ENCODE measurements at regions not wholly inside any gene's neighbourhood (a gene's known extent, or its start where the extent isn't known, plus 50 kb on each side); places are given as distances from the start of the nearest gene placed in this dataset.

- no peaks in the 10 kb centered on the region for H3K79me2 ChIP-seq (replicated peaks; ENCODE audit: insufficient read depth)
- H3K27ac ChIP-seq (ENCODE audit: low read depth) = no peak overlapping the region
- no peaks in the 10 kb centered on the region; the same call in 1 of the 2 replicates for H3F3A ChIP-seq (replicated peaks; ENCODE audit: low read depth)
- peak; percentile 77 for ATAC-seq
- peak; percentile 83 for DNase-seq (ENCODE audit: low spot score)
- H3K9me3 Mint-ChIP-seq = no peaks in the 10 kb centered on the region; the same call in 2 of the 3 replicates
- peaks cover 17% of the 10 kb centered on the region for H3K4me1 ChIP-seq (ENCODE audit: insufficient read depth)
- H3K4me3 ChIP-seq = peak overlapping the region; percentile 49
- no peaks in the 10 kb centered on the region for H3K9me2 ChIP-seq (ENCODE audit: insufficient read depth)
- H3K27me3 ChIP-seq (ENCODE audit: insufficient read depth) = peaks cover 6% of the 10 kb centered on the region
- H3K4me3 Mint-ChIP-seq = peak overlapping the region; percentile 62
- H4K20me1 ChIP-seq (replicated peaks; ENCODE audit: insufficient read depth) = no peaks in the 10 kb centered on the region
- H3K4me2 ChIP-seq = peak overlapping the region; percentile 80
- peaks cover 24% of the 10 kb centered on the region for H3K4me1 Mint-ChIP-seq
- peaks cover 26% of the 10 kb centered on the region for H3K27me3 Mint-ChIP-seq (ENCODE audit: insufficient read depth, low read depth, poor library complexity)
- H3K36me3 Mint-ChIP-seq (ENCODE audit: low read depth) = no peaks in the 10 kb centered on the region
- no peaks in the 10 kb centered on the region for H3K36me3 ChIP-seq (ENCODE audit: insufficient read depth)
- TF ChIP-seq NANOG (IDR thresholded peaks at IDR 0.05; ENCODE audit: borderline replicate concordance) (0 out of 2 replicates have a peak, but pooled peaks have one; percentile 28), STAT1 (IDR thresholded peaks at IDR 0.05; ENCODE audit: unreplicated experiment) (no peak), CTCF (conservative IDR thresholded peaks at IDR 0.05; ENCODE audit: low read depth in 2 of 2) (peak in 1 of 2 experiments; percentile 28; a peak in 1 of 4 replicates)
- peak overlapping the region; percentile 69 for H2AFZ ChIP-seq
- H3K27ac Mint-ChIP-seq = peak overlapping the region; percentile 29; the same call in 1 of the 2 replicates
Observed at GRCh38 chr1:18557621-18558465, 72.8 kb upstream of the PAX7 start.

GRCh38 chr1:18560692-18561091 is 70.0 kb upstream of the PAX7 start:
- H4K20me1 ChIP-seq (replicated peaks; ENCODE audit: insufficient read depth) = no peaks in the 10 kb centered on the region
- no peak overlapping the region for H3K27ac ChIP-seq (ENCODE audit: low read depth)
- no peaks in the 10 kb centered on the region for H3K9me2 ChIP-seq (ENCODE audit: insufficient read depth)
- Mint-ChIP-seq H3K4me3 (no peak overlapping the region), H3K36me3 (ENCODE audit: low read depth) (no peaks in the 10 kb centered on the region), H3K27me3 (ENCODE audit: insufficient read depth, low read depth, poor library complexity) (peaks cover 18% of the 10 kb centered on the region), H3K4me1 (peaks cover 24% of the 10 kb centered on the region), H3K27ac (no peak overlapping the region), H3K9me3 (no peaks in the 10 kb centered on the region; the same call in 2 of the 3 replicates)
- H3K36me3 ChIP-seq (ENCODE audit: insufficient read depth) = no peaks in the 10 kb centered on the region
- H3K4me1 ChIP-seq (ENCODE audit: insufficient read depth) = peaks cover 17% of the 10 kb centered on the region
- no peaks in the 10 kb centered on the region for H3K79me2 ChIP-seq (replicated peaks; ENCODE audit: insufficient read depth)
- no peak overlapping the region for H3K4me3 ChIP-seq
- no peak overlapping the region for H2AFZ ChIP-seq
- H3K4me2 ChIP-seq = no peak overlapping the region
- no peak for ATAC-seq
- DNase-seq (ENCODE audit: low spot score) = peak; percentile 51
- no peaks in the 10 kb centered on the region; the same call in 1 of the 2 replicates for H3F3A ChIP-seq (replicated peaks; ENCODE audit: low read depth)
- TF ChIP-seq CTCF (conservative IDR thresholded peaks at IDR 0.05; ENCODE audit: low read depth in 2 of 2) (peak; percentile 27 to 46; a peak in 2 of 4 replicates), EZH2phosphoT487 (IDR thresholded peaks at IDR 0.05; ENCODE audit: unreplicated experiment) (no peak)
- peaks cover 6% of the 10 kb centered on the region for H3K27me3 ChIP-seq (ENCODE audit: insufficient read depth)
